NB4 (cell line): ENCODE measurements at regions not wholly inside any gene's neighbourhood (a gene's known extent, or its start where the extent isn't known, plus 50 kb on each side); places are given as distances from the start of the nearest gene placed in this dataset.

Experiments used
- DNase-seq: peaks from one replicate; pipeline ENCODE4 v3.0.0; 2010; ENCODE audit warnings: low read depth
- H3K4me3 ChIP-seq: one replicate; pipeline ENCODE4 v1.5.1; 2011; ENCODE audit warnings: mild to moderate bottlenecking, low read depth, low read length, moderate library complexity
- MYC ChIP-seq: IDR thresholded peaks from 2 replicates; pipeline ENCODE4 v1.6.1; 2011; ENCODE audit warnings: low read depth, low read length
- POLR2A ChIP-seq: IDR thresholded peaks from 2 replicates; pipeline ENCODE4 v1.6.1; 2011; ENCODE audit warnings: mild to moderate bottlenecking; ENCODE audit not compliant: insufficient read length; ENCODE audit errors: extremely low read depth
- TF ChIP-seq, protein P1 (sequence below): IDR thresholded peaks from one replicate; pipeline ENCODE4 v1.5.1; 2012; ENCODE audit warnings: low read depth, low read length
- TF ChIP-seq, protein P2 (sequence below): IDR thresholded peaks from 2 replicates; pipeline ENCODE4 v1.6.1; 2011; ENCODE audit warnings: low read depth, low read length

GRCh38 chr2:460861-461260 lies 173.0 kb upstream of the ALKAL2 start:
- peak; percentile 84 for DNase-seq
- no peak overlapping the region for H3K4me3 ChIP-seq
- TF ChIP-seq, protein P1, sequence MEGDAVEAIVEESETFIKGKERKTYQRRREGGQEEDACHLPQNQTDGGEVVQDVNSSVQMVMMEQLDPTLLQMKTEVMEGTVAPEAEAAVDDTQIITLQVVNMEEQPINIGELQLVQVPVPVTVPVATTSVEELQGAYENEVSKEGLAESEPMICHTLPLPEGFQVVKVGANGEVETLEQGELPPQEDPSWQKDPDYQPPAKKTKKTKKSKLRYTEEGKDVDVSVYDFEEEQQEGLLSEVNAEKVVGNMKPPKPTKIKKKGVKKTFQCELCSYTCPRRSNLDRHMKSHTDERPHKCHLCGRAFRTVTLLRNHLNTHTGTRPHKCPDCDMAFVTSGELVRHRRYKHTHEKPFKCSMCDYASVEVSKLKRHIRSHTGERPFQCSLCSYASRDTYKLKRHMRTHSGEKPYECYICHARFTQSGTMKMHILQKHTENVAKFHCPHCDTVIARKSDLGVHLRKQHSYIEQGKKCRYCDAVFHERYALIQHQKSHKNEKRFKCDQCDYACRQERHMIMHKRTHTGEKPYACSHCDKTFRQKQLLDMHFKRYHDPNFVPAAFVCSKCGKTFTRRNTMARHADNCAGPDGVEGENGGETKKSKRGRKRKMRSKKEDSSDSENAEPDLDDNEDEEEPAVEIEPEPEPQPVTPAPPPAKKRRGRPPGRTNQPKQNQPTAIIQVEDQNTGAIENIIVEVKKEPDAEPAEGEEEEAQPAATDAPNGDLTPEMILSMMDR: no peak
- TF ChIP-seq POLR2A (no peak), MYC (no peak)
- TF ChIP-seq, protein P2, sequence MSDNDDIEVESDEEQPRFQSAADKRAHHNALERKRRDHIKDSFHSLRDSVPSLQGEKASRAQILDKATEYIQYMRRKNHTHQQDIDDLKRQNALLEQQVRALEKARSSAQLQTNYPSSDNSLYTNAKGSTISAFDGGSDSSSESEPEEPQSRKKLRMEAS: 0 out of 2 replicates have a peak, but pooled peaks have one; percentile 18

- DNase-seq: no peak
- TF ChIP-seq POLR2A: no peak
- TF ChIP-seq, protein P1: no peak
- TF ChIP-seq MYC: no peak
- TF ChIP-seq, protein P2: no peak
These were observed 172.0 kb upstream of the ALKAL2 start for GRCh38 chr2:459931-460330.

GRCh38 chr2:458425-458815 lies 170.5 kb upstream of the ALKAL2 start:
- H3K4me3 ChIP-seq: no peak overlapping the region
- no peak for DNase-seq
- TF ChIP-seq POLR2A (no peak), MYC (no peak)
- TF ChIP-seq, protein P2: no peak
- TF ChIP-seq, protein P1: no peak

More at GRCh38 chr2:459931-460330, 172.0 kb upstream of the ALKAL2 start:
- H3K4me3 ChIP-seq: no peak overlapping the region

- no peak for DNase-seq
- H3K4me3 ChIP-seq: no peak overlapping the region
- no peak for TF ChIP-seq MYC
- TF ChIP-seq, protein P1: no peak
- TF ChIP-seq, protein P2: no peak
These were observed 170.0 kb upstream of the ALKAL2 start for GRCh38 chr2:457792-458424.

- no peak for TF ChIP-seq POLR2A
- TF ChIP-seq, protein P2: no peak
- TF ChIP-seq, protein P1: no peak
- TF ChIP-seq MYC: no peak
- DNase-seq: no peak
- no peak overlapping the region for H3K4me3 ChIP-seq
These were observed 169.4 kb upstream of the ALKAL2 start for GRCh38 chr2:457262-457661.
